Left hindlimb (tissue), 1 donor: ENCODE measurements at regions not wholly inside any gene's neighbourhood (a gene's known extent, or its start where the extent isn't known, plus 50 kb on each side); places are given as distances from the start of the nearest gene placed in this dataset.

Experiments used
- DNase-seq: peaks from one replicate; pipeline ENCODE4 v3.0.0-alpha.2; 2018

- DNase-seq, result no peak
These were observed 243.7 kb upstream of the BMPER start for GRCh38 chr7:33661430-33662160.

DNA sequence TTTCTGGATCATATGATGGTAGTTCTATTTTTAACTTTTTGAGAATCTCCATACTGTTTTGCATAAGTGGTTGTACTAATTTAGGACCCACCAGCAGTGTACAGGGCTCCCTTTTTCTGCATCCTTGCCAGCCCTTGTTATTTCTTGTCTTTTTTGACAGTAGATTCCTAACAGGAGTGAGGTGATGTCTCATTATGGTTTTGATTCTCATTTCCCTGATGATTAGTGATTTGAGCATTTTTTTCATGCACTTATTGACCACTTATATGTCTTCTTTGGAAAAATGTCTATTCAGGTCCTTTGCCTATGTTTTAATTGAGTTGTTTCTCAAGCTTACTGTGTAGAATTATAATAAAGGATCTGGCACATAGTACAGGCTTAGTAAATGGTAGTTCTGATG is 238.8 kb upstream of the BMPER start:
- no peak for DNase-seq

- no peak for DNase-seq
These were observed 238.1 kb upstream of the BMPER start for GRCh38 chr7:33667196-33667595.

- DNase-seq, result no peak
These were observed 236.1 kb upstream of the BMPER start for GRCh38 chr7:33669251-33669670.

DNA sequence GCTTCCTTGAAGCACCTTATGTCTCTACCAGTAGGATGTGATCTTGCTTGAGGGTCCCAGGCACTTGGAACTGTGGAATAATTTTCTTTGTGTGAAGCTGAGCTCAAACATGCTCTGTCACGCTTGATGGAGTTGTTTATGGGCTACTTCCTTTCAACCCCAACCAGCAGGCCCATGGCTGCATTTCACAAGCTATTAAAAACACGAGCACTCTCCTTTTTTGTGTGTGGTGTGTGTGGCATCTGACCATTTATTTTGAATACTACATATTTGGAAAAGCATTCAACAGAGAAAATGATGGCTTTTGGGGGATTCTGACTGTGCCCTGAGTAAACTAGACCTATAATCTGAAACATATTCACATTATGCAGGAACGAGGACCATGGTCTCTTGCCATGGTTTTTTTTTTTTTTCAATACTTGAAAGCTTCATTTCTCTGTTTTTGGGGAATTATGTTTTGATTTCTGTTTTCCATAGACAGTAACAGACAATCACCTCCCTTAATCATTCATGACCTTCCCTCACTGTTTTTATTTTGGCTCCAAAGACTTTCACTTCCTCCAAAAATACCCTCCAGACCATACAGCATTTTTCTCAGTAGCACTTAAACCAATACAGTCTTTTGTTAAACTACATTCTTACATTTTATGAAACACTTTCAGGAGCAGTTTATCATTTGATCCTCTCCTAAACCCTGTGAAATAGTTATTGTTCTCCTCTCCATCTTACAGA is 233.6 kb upstream of the BMPER start:
- DNase-seq, result no peak

- no peak for DNase-seq
These were observed 232.2 kb upstream of the BMPER start for GRCh38 chr7:33673029-33673700.

DNA sequence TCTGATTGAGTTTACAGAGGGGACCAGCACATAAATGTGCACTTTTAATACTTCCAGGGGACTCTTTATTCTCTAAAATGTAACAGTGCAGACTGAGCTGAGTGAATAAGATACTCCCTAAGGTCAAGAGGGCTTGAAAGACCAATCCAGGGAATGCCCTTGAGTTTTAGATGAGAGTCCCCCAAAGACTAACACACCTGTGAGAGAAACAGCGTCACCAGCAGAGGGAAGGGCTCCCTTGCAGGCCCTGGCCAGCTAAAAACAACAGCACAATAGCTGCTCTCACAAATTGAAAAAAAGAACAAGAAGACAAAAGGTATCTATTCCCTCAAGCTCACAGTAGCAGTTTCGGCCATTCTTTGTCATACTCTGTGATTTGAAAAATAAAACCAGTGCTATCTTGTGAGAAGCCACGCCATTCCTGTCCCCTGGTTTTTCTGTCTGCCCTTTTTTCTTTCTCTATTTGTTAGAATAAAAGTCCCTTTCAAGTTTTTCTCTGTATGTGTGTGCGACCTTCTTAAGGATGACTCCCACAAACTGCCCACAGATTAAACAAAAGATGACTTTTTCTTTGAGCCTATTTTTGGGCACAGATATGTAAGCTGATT is 230.4 kb upstream of the BMPER start:
- no peak for DNase-seq

GRCh38 chr7:33677556-33677955 is 227.8 kb upstream of the BMPER start:
- DNase-seq, result no peak

DNA sequence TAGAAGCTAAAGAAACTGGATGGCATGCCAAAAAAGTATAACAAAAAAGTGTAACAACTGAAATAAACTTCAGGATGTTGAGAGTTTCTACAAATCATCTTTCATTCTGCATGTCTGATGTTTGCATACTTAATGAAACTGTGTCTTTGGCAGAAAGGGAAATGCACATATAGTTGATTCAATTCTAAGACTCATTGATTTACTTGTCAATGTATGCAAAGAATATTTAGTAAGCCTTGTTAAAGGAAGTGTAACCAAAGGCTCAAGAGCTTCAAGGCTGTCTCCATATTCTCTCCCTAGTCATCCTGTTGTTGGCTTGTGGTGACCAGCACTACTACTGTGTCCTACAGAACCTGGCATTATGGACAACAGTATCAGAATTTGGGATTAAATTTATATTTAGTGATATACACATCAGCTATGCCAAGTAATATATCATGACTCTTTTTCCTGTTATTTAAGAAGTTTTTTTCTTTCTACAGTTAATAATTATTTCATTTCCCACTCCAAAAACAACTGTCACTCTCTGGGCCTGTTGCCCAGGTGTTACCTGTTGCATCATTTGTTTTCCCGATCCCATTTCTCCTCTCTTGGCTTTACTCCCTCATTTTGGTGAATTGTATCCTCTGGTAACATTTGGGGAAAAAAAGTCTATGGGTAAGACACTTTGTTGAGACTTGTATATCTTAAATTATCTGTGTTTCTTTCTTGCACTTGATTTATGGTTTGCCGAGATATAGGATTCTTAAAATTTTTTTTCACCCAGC is 226.6 kb upstream of the BMPER start:
- DNase-seq, result no peak

DNA sequence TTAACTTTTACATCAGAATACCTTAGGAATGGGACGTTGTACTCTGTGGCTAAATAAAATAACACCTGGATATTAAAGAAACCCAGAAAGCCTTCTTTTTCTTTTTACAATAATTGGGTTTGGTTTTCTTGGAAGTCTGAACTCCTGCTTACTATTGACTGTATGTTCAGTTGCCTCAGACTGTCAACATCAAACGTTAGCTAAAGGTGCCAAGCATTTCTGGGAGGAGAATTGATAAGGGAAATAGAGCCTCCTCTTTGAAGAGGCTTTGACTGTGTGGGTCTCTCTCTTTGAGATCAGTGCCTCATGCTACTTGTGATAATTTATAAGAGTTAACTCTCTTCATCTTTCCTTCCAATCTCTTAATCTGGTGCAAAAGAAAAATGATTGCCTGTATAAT is 224.7 kb upstream of the BMPER start:
- no peak for DNase-seq

GRCh38 chr7:33685503-33685902 is 219.8 kb upstream of the BMPER start:
- no peak for DNase-seq

DNA sequence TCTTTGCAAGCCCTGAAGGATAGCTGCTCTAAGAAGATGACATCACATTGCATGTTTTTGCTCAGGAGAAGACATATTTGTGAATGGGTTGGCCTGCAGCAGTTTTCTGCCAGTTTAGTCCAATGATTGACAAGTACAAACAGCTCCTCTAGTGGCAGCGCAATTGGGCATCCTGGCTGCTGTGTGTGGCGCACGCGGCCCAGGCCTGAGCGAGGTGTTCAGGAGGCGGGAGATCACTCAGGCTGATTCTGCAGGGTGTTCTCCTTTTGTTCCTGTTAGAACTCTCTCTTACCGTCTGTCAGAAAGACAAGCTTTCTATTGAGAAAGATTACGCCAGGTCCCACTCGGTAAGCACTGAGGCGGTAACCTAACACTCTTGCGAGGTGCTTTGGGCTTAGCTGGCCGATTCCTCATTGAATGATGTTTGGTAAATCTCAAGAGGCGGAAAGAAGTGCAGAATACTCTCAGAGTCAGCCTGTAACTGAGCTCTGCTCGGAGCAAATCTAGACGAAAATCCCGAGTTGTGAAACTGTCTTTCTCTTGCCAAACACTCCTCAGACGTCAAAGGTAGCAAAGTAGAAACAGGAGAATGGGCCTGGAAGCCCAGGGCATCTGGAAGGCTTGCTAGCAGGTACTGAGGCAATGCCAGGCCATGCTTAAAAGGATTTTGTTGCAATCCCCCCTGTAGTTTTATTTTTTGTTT is 219.2 kb upstream of the BMPER start:
- DNase-seq, result no peak

- DNase-seq, result no peak
These were observed 217.7 kb upstream of the BMPER start for GRCh38 chr7:33687625-33688024.

- no peak for DNase-seq
These were observed 214.2 kb upstream of the BMPER start for GRCh38 chr7:33691180-33691579.

DNA sequence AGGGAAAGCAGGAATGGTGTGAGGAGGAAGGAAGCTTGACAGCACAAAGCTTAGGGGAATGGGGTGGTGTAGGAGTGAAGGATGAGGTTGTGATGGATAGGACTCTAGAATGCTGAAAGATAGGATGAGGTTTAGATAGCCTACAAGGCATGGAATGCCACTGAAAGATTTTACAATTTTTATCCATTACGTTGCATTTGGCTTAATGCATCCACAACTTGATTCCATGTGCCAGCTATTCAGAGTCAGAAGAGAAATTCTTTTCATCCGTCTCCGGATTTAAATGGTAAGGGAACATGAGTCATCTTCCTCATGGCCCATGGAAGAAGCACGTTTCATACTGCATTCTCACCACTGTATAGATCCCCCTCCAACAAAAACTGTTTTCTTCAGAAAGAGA is 212.4 kb upstream of the BMPER start:
- no peak for DNase-seq

DNA sequence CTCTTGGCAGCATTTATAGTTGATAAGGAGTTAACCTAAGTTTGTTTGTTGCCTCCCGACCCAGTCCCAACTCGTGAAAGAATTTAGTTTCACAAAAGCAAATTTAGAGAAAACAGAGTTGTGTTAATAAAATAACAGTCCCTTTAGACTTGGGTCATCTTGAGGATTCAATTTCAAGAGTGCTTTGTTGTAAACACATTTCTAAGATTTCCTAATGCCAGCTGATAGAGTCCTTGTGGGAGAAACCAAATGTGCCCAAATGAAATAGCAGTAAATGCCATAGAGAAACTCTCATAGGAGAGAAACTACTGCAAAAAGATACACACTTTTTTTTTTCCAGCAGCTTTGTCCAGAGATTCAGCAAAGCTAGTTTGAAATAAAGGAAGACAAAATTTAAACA is 211.3 kb upstream of the BMPER start:
- no peak for DNase-seq

DNA sequence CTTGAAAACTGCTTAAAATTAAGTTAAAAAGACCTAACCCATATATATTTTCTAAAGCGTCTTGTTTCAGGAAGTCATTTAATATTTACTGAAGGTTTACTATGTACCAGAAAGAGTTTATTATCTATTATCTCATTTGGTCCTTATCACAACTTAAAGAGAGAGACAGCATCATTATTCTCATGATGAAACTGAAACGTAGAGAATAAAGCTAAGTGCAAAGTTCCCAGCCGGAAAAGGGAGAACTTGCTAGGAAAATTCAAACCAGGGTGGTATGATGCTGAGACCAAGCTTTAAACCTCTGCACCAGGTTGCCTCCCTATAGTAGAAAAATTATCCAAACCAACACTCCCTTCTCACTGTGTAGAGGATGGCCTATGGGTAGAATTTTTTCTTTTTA is 207.7 kb upstream of the BMPER start:
- no peak for DNase-seq

GRCh38 chr7:33698041-33698440 is 207.3 kb upstream of the BMPER start:
- DNase-seq, result no peak

DNA sequence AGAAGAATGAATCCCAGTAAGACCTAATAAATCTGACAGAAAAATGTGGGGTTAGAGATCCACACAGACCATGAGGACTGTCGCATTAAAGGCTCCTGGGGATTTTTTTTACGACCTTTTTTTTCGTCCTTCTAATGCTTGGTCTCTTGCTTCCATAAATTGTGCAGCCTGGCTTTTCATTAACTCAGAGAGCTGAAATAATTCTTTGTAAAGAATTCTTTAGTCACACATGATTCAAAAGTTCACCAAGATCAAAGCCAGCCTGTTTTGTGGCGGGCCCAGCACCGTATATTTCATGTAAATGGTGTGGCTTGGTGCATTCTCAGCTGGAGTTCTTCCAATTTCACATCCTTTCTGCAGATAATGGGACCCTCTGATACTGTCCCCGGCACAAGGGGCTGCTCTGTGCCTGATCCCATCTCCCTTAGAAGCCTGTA is 206.6 kb upstream of the BMPER start:
- DNase-seq, result no peak

DNA sequence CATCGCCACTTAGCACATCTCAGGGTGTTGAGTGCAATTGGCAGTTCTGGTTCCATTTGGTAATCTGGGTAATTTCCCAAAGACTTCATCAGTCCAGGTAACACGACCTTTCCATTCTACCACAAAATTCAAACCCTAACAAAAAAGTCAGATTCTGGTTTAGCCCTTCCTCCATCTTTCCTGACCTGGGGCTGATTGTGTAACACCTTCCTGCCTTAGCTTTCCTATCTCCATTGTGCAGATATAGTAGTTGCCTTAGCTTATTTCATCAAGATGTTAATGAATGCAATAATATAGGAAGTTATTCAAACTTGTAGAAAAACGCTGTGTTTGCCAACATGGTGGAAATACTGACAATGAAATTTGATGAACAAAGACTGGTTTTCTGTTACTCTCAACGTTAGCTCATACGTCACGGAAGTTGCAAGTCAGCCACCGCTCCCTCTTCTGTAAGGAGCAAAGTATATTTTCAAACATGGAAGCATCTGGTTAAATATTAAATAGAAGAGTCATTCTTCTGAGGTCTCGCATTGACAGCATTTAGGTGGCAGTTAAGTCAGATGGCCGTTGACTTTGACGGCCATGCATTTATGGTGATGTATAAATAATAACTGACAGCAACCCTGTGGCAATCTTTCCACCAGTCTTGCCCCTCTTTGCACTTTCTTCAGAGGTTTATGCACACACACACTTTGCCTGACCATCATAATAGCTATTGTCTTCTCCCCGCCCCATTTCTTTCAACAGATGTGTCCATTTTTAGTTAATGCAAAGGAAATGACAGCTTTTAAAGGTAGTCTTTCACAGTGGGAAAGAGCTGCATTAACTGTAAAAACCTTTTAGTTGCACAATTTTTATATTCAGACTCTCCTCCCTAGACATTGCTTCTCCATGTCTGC is 205.1 kb upstream of the BMPER start:
- DNase-seq, result no peak

- DNase-seq, result no peak
These were observed 204.1 kb upstream of the BMPER start for GRCh38 chr7:33701189-33701740.
